ENCODE measurements at regions not wholly inside any gene's neighbourhood (a gene's known extent, or its start where the extent isn't known, plus 50 kb on each side); places are given as distances from the start of the nearest gene placed in this dataset.
A peak's percentile ranks its signal among the peaks of the same experiment; 100 is the strongest.

- Histone ChIP-seq H2AFZ (ENCODE audit: low read length) (no peak overlapping the region), H3K27me3 (replicated peaks; ENCODE audit: insufficient read depth, low read length) (no peaks in the 10 kb centered on the region), H4K20me1 (ENCODE audit: insufficient read depth, low read length) (no peaks in the 10 kb centered on the region), H3K79me2 (ENCODE audit: low read length) (no peaks in the 10 kb centered on the region), H3K4me1 (ENCODE audit: low read length) (no peaks in the 10 kb centered on the region), H3F3A (ENCODE audit: insufficient read depth, low read length) (no peaks in the 10 kb centered on the region), H3K36me3 (replicated peaks; ENCODE audit: insufficient read depth, low read length) (no peaks in the 10 kb centered on the region), H3K9me3 (replicated peaks; ENCODE audit: insufficient read depth, low read length) (no peaks in the 10 kb centered on the region), H3K9me2 (replicated peaks; ENCODE audit: insufficient read depth, low read length) (no peaks in the 10 kb centered on the region), H3K27ac (ENCODE audit: low read length) (no peak overlapping the region), H3K9ac (ENCODE audit: low read length) (no peak overlapping the region), H3K4me3 (ENCODE audit: low read length) (no peak overlapping the region), H3K4me2 (ENCODE audit: low read depth, low read length) (no peak overlapping the region)
- no peak for TF ChIP-seq EZH2phosphoT487 (IDR thresholded peaks at IDR 0.05; ENCODE audit: low read length)
- TF ChIP-seq CTCF (IDR thresholded peaks at IDR 0.05; ENCODE audit: low read length) = no peak
- TF ChIP-seq EZH2 (optimal IDR thresholded peaks at IDR 0.05; ENCODE audit: low read depth, low read length) = no peak
- no peak for DNase-seq
Measured at GRCh38 chr4:100067255-100067654, 117.2 kb upstream of the H2AZ1 start.

GRCh38 chr4:100063355-100063754 is 113.3 kb upstream of the H2AZ1 start:
- Histone ChIP-seq H2AFZ (ENCODE audit: low read length) (no peak overlapping the region), H3K4me3 (ENCODE audit: low read length) (no peak overlapping the region)

GRCh38 chr4:100062921-100063320 is 112.8 kb upstream of the H2AZ1 start:
- H3F3A ChIP-seq (ENCODE audit: insufficient read depth, low read length) = no peaks in the 10 kb centered on the region
- H4K20me1 ChIP-seq (ENCODE audit: insufficient read depth, low read length) = no peaks in the 10 kb centered on the region
- H3K79me2 ChIP-seq (ENCODE audit: low read length) = no peaks in the 10 kb centered on the region
- no peaks in the 10 kb centered on the region for H3K36me3 ChIP-seq (replicated peaks; ENCODE audit: insufficient read depth, low read length)
- no peak overlapping the region for H3K9ac ChIP-seq (ENCODE audit: low read length)
- no peak overlapping the region for H3K4me2 ChIP-seq (ENCODE audit: low read depth, low read length)
- H2AFZ ChIP-seq (ENCODE audit: low read length) = no peak overlapping the region
- TF ChIP-seq EZH2phosphoT487 (IDR thresholded peaks at IDR 0.05; ENCODE audit: low read length) = no peak
- no peak for TF ChIP-seq CTCF (IDR thresholded peaks at IDR 0.05; ENCODE audit: low read length)
- TF ChIP-seq EZH2 (optimal IDR thresholded peaks at IDR 0.05; ENCODE audit: low read depth, low read length) = no peak
- no peak for DNase-seq
- no peak overlapping the region for H3K4me3 ChIP-seq (ENCODE audit: low read length)
- no peaks in the 10 kb centered on the region for H3K9me3 ChIP-seq (replicated peaks; ENCODE audit: insufficient read depth, low read length)
- no peaks in the 10 kb centered on the region for H3K27me3 ChIP-seq (replicated peaks; ENCODE audit: insufficient read depth, low read length)
- H3K4me1 ChIP-seq (ENCODE audit: low read length) = no peaks in the 10 kb centered on the region
- H3K27ac ChIP-seq (ENCODE audit: low read length) = no peak overlapping the region
- no peaks in the 10 kb centered on the region for H3K9me2 ChIP-seq (replicated peaks; ENCODE audit: insufficient read depth, low read length)

More at GRCh38 chr4:100063355-100063754, 113.3 kb upstream of the H2AZ1 start:
- Histone ChIP-seq H4K20me1 (ENCODE audit: insufficient read depth, low read length) (no peaks in the 10 kb centered on the region), H3K9ac (ENCODE audit: low read length) (no peak overlapping the region), H3K9me3 (replicated peaks; ENCODE audit: insufficient read depth, low read length) (no peaks in the 10 kb centered on the region), H3K36me3 (replicated peaks; ENCODE audit: insufficient read depth, low read length) (no peaks in the 10 kb centered on the region), H3K79me2 (ENCODE audit: low read length) (no peaks in the 10 kb centered on the region), H3K4me2 (ENCODE audit: low read depth, low read length) (no peak overlapping the region), H3K4me1 (ENCODE audit: low read length) (no peaks in the 10 kb centered on the region), H3F3A (ENCODE audit: insufficient read depth, low read length) (no peaks in the 10 kb centered on the region), H3K27me3 (replicated peaks; ENCODE audit: insufficient read depth, low read length) (no peaks in the 10 kb centered on the region), H3K27ac (ENCODE audit: low read length) (no peak overlapping the region), H3K9me2 (replicated peaks; ENCODE audit: insufficient read depth, low read length) (no peaks in the 10 kb centered on the region)
- TF ChIP-seq EZH2 (optimal IDR thresholded peaks at IDR 0.05; ENCODE audit: low read depth, low read length) (no peak), CTCF (IDR thresholded peaks at IDR 0.05; ENCODE audit: low read length) (peak; percentile 13)
- no peak for DNase-seq
